ENCODE measurements at regions not wholly inside any gene's neighbourhood (a gene's known extent, or its start where the extent isn't known, plus 50 kb on each side); places are given as distances from the start of the nearest gene placed in this dataset.

DNA sequence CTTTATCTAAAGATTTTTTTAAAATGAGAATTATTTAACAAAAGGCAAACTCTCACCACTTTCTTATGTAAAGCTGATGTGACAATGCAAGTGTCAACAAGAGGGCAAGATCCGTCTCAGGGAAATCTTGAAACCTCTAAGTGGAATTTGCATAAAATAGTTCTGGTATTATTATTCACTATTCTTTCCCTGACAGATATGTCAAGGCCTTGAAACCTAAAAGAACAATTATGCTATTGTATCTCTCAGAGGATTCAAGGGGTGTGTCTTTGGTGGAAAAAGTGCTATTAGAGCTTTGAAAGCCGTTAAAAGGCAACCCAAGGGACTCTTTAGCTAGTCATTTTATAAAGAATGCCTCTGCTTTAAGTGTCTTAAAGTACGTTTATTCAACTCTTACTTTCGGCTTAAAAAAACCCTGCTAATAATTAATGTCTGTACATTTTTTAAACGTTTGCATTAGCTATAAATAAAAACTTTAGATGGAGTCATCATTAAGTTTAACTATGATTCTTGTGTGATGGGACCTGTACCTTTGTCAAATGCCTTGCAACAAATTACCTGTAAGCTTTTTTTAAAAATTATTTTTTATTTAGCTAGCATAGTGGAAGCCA is 585.5 kb downstream of the VRK1 start:
- H3K27ac ChIP-seq = no peak overlapping the region
- no peaks in the 10 kb centered on the region for H3K36me3 ChIP-seq
- TF ChIP-seq POLR2A (IDR thresholded peaks at IDR 0.05) (no peak), CTCF (IDR thresholded peaks at IDR 0.05) (no peak), POLR2AphosphoS5 (IDR thresholded peaks at IDR 0.05) (no peak)
- no peak for DNase-seq (ENCODE audit: low spot score in 2 of 2)
- peaks cover 0 to 6% of the 10 kb centered on the region in 2 donors for H3K27me3 ChIP-seq
- no peaks in the 10 kb centered on the region for H3K9me3 ChIP-seq
- H3K4me3 ChIP-seq = no peak overlapping the region
- intact Hi-C loops (cut with DNase I; ENCODE audit: low total_unique reads) = no loop called here
- H3K4me1 ChIP-seq = no peaks in the 10 kb centered on the region

GRCh38 chr14:97385727-97386126 is 588.5 kb downstream of the VRK1 start:
- Histone ChIP-seq H3K36me3 (no peaks in the 10 kb centered on the region), H3K27me3 (peaks cover 0 to 6% of the 10 kb centered on the region in 2 donors), H3K27ac (no peak overlapping the region), H3K4me1 (no peaks in the 10 kb centered on the region), H3K4me3 (no peak overlapping the region), H3K9me3 (no peaks in the 10 kb centered on the region)
- no peak for DNase-seq (ENCODE audit: low spot score in 2 of 2)
- intact Hi-C loops (cut with DNase I; ENCODE audit: low total_unique reads) = no loop called here
- TF ChIP-seq CTCF (IDR thresholded peaks at IDR 0.05) (no peak), POLR2AphosphoS5 (IDR thresholded peaks at IDR 0.05) (no peak), POLR2A (IDR thresholded peaks at IDR 0.05) (no peak)

DNA sequence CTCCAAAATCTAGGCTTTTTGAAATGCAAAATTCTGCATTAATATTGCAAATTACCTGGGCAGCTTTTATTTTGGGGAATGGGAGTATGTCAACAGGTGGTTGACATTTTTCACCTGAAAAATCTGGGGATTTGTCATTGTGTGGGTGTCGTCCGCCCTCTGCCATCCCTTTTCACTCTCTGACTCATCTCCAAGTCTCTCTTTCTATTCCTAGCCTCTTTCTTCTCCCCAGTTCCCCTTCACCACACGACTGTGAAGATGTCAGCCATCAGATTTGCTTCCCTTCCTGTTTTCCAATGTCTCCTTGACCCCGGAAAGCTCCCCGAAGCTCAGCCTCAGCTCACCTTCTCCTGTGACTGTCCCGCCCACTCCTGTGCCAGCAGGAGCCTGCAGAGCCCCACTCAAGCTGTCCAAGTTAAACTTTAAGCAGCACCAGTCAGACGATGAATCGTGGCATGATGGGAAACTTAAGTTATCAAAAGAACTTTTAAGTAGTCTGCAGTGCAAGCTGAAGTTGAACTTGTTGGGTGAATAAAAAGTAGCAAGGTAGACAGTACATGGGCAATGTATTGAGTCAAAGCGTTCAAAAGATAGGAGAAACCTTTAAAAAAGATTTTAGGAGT is 590.2 kb downstream of the VRK1 start:
- Histone ChIP-seq H3K4me1 (no peaks in the 10 kb centered on the region), H3K27me3 (peaks cover 0 to 6% of the 10 kb centered on the region in 2 donors), H3K36me3 (no peaks in the 10 kb centered on the region), H3K9me3 (no peaks in the 10 kb centered on the region), H3K4me3 (no peak overlapping the region), H3K27ac (no peak overlapping the region)
- TF ChIP-seq POLR2A (IDR thresholded peaks at IDR 0.05) = no peak
- TF ChIP-seq POLR2AphosphoS5 (IDR thresholded peaks at IDR 0.05) = no peak
- TF ChIP-seq CTCF (IDR thresholded peaks at IDR 0.05) = no peak
- no peak for DNase-seq (ENCODE audit: low spot score in 2 of 2)
- intact Hi-C loops (cut with DNase I; ENCODE audit: low total_unique reads) = no loop called here

- H3K4me3 ChIP-seq = no peak overlapping the region
- H3K9me3 ChIP-seq = no peaks in the 10 kb centered on the region
- peaks cover 0 to 6% of the 10 kb centered on the region in 2 donors for H3K27me3 ChIP-seq
- no peaks in the 10 kb centered on the region for H3K4me1 ChIP-seq
- intact Hi-C loops (cut with DNase I; ENCODE audit: low total_unique reads) = no loop called here
- DNase-seq (ENCODE audit: low spot score in 2 of 2) = no peak
- no peak overlapping the region for H3K27ac ChIP-seq
- H3K36me3 ChIP-seq = no peaks in the 10 kb centered on the region
- TF ChIP-seq POLR2A (IDR thresholded peaks at IDR 0.05) (no peak), POLR2AphosphoS5 (IDR thresholded peaks at IDR 0.05) (no peak), CTCF (IDR thresholded peaks at IDR 0.05) (no peak)
Measured at GRCh38 chr14:97388408-97388807, 591.2 kb downstream of the VRK1 start.

GRCh38 chr14:97390096-97390724 is 593.0 kb downstream of the VRK1 start:
- DNase-seq (ENCODE audit: low spot score in 2 of 2) = peak in 1 of 2 donors; percentile 17
- TF ChIP-seq CTCF (IDR thresholded peaks at IDR 0.05) (peak in 1 of 3 donors; percentile 17), POLR2AphosphoS5 (IDR thresholded peaks at IDR 0.05) (peak in 1 of 3 donors; percentile 77), POLR2A (IDR thresholded peaks at IDR 0.05) (no peak)
- no peak overlapping the region for H3K4me3 ChIP-seq
- H3K27me3 ChIP-seq = peaks cover 0 to 13% of the 10 kb centered on the region in 2 donors
- intact Hi-C loops (cut with DNase I; ENCODE audit: low total_unique reads) = no loop called here
- peak overlapping the region in 1 of 2 donors; percentile 44 for H3K27ac ChIP-seq
- no peaks in the 10 kb centered on the region for H3K9me3 ChIP-seq
- H3K36me3 ChIP-seq = no peaks in the 10 kb centered on the region
- H3K4me1 ChIP-seq = no peaks in the 10 kb centered on the region

Data from breast epithelium (tissue), 4 donors.